ENCODE measurements at regions not wholly inside any gene's neighbourhood (a gene's known extent, or its start where the extent isn't known, plus 50 kb on each side); places are given as distances from the start of the nearest gene placed in this dataset.

DNA sequence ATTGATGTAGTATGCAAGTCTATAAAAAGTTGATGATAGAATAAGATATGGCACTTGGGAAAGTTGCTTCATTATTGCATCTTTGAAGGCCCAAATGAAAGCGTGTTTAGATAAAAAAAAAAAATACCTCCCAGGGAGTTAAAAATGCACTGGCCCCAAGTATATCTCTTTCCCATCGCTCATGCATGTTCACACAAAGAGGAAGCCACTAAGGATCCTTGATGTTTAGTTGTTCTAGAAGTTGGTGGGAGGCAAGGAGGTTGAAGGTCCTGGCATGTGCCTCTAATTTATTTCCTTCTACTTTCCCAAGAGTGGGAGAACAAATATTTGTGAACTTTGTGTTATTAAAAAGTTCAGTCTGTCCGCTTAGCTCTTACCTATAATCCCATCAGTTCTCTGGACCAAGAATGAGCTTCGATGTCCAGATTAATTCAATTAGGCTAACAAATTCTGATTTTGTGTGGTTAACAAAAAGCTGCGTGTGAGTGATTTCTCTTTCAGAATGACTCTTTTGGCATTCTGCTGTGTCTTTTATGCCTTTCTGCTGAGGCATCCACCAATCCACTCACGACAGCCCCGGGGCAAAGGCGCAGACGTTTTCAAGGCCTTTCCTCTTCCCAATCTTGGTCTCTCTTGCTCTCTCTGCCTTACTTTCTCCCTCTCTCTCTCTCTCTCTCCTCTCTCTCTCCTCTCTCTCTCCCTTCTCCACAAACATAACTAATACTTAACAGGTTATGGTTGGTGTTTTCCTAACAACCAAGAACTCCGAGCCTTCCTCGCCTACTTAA lies 135.1 kb upstream of the ERCC6L2 start:
- DNase-seq (ENCODE audit: extremely low read depth in 1 of 11, low read depth in 9 of 11, low spot score in 4 of 11): no peak

DNA sequence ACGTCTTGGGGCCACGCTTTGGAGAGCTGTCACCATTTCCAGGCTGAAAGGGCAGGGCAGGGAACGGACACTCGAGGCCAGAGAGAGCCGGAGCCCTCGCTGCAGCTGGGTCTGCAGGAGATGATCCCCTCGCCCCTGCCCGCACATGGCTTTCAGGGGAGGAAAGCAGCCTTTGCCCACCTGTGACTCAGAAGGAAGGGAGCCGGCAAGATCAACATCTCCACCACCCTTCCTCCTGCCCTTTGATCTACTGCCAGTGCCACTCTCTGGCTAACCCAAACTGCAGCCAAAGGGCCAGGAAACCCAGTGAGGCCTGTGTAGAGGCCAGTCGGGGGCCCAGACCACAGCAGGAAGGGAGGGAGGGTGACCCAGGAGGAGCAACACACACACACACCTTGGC lies 137.1 kb upstream of the ERCC6L2 start:
- DNase-seq (ENCODE audit: extremely low read depth in 1 of 11, low read depth in 9 of 11, low spot score in 4 of 11): no peak

DNA sequence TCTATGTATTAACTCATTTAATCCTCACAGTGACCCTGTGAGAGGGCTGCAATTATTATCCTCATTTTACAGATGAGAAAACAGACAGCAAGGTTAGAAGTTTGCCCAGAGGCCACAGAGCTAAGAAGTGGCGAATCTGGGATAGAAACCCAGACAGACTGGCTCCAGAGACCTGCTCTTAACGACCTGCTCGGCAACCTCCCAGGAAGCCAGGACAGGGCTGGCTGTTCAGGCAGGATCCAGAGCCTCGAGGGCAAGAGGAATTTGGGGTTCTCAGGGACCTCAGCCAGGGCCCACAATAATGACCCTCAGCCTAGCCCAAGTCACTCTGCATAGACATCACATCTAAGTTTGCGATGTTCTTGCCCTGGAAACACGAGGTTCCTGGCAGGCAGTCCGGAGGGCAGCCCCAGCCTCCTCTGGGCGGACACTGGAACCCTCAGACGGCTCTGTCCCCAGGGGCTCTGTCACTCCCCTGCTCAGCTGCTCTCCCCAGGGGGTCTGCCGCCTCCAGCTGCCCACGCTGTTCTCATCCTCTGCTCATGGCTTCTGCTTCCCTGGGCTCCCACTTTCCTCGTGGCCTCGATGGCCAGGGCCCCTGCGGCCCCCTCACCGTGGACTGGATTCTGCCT lies 138.5 kb upstream of the ERCC6L2 start:
- DNase-seq (ENCODE audit: extremely low read depth in 1 of 11, low read depth in 9 of 11, low spot score in 4 of 11): no peak

DNA sequence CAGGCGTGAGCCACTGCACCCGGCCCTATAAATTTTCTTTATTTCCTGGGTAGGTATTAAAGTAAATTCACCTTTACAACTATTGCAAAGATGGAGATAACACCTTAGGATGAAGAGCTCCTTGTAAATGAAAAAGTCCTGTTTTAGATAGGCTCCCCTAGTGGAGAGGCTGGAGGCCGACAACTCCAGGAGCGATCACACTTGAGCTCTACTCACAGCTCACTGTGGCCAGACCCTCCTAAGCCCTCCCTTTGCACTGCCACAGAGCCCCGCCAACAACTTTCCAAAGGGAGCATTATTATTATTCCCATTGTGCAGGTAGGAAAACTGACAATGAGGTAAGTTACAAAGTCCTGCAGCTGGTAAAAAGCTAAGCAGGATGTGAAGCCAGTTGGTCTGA lies 139.1 kb upstream of the ERCC6L2 start:
- no peak for DNase-seq (ENCODE audit: extremely low read depth in 1 of 11, low read depth in 9 of 11, low spot score in 4 of 11)

DNA sequence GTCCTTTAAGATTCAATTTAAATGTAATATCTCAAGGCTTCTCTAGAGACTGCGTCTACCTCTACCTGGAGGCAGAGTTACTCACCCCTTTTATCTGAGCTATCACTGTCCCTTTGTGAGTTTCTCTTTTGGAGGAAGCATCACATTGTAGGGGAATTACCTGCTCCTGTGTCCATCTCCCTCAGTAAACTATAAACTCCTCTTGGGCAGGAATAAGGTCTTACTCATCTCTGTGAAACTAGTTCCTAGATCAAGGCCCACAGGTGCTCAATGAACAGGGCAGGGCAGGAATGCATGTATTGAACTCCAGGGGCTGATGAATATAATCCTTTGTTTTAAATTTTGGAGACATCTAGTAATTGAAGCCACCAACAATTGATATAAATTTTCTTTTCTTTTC lies 139.8 kb upstream of the ERCC6L2 start:
- no peak for DNase-seq (ENCODE audit: extremely low read depth in 1 of 11, low read depth in 9 of 11, low spot score in 4 of 11)

DNA sequence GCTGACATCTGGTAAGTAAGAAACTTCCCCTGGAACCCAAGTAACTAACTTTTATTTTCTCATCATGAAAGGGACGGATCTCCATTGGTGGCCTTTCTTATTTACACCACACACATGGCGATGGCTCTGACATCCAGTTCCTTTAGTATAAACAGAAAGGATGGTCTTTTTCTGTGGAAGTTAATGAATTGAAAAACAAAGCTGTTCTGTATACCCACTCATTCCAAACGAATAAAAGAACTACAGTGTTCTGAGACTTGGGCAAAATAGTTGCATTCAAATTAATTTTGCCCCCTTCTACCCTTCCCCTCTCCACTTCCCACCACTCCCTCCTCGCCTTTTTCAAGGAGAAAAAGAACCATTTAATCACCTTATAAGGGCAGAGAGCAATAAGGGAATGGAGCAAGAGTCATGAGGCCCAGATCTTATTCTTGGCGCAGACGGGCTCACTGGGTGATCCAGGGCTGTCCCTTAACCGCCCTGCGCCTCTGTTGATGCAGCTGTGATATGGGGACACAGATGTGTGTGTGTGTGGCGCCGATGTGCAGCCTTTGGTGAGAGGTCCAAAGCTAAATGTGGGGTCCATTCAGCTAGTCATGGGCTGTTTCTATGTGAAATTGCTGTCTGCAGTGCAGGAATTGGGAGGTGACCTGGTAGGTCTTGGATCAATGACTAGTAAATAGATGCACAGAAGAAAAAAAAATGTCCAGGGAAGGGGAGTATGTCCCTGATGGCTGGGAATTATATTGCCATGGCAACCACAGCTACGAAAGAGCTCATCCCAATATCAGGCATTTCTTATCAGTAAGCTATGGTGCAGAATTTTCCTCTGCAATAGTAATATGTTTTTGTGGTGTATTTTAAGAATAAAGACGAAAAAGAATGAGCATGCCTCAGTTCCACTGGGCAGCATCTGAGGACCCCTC lies 141.5 kb upstream of the ERCC6L2 start:
- no peak for DNase-seq (ENCODE audit: extremely low read depth in 1 of 11, low read depth in 9 of 11, low spot score in 4 of 11)

DNA sequence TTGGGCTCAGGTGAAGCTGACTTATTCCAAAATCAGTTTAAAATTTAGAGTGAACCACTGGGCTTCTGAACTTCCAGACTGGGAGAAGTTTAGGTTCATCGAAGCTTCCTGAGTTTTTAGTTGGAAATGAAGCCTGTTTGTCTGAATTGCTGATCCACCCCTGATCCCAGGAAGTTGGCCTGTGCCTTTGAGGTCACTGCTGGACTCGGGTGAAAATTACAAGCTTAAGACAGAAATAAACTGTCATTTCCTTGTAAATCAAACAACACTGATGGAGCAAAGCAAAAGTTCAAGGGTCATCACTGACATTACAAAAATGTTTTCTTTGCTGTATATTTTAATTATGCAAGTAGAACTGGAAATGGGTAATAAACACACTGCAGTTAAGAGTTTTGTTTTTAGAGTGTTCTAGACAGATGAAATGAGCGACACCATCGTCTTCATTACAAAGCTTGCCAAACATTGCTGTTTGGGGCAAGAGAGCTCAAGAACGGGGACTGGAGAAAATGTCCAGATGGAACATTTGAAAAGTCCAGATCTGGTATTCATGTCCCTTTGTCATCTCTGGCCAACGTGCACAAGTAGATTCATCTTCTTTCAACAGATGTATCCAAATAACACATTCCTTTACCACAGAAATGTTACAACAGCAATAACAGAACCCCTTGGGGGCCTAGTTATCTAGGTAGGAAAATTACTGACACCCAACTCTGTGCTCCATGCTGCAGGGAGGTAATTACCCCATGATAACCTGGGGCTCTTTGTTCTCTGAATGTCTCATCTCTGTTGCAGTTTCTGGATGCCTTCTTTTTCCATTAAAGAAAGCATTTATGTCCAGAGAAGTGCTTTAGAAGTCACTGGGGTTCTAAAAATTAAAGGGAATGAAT lies 142.4 kb upstream of the ERCC6L2 start:
- DNase-seq (ENCODE audit: extremely low read depth in 1 of 11, low read depth in 9 of 11, low spot score in 4 of 11): no peak

DNA sequence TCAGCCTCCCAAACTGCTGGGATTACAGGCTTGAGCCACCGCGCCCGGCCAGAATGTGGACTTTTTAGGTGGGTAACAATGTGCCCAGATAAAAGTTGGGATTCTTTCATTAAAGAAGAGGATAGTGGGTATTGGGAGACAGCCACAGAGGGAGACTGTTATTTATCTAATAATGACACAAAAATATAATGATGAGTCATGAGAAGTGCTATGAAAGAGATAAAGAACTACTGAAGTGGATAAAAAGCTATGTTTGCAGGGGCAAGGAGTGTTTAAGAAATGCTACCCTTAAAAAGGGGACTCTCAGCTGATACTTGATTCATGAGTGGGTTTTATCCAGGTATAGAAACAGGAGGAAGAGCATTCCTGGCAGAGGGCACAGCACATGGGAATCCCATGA lies 143.6 kb upstream of the ERCC6L2 start:
- DNase-seq (ENCODE audit: extremely low read depth in 1 of 11, low read depth in 9 of 11, low spot score in 4 of 11): no peak

DNA sequence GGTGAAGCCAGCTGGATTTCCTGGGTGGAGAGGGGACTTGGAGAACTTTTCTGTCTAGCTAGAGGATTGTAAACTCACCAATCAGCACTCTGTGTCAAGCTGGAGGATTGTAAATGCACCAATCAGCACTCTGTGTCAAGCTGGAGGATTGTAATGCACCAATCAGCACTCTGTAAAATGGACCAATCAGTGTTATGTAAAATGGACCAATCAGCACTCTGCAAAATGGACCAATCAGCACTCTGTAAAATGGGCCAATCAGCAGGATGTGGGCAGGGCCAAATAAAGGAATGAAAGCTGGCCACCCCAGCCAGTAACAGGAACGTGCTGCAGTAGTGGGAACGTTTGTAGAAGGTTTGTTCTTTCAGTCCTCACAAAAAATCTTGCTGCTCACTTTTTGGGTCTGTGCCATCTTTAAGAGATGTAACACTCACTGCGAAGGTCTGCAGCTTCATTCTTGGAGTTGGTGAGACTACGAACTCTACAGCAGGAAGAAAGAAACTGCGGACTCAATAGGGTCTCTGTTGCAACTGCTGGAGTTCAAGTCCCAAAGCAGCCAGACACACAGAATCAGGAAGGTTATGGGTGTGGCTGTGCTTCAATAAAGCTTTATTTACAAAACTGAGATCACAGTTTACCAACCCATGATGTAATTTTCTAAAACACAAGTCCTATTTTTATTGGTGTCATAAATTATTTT lies 145.7 kb upstream of the ERCC6L2 start:
- no peak for DNase-seq (ENCODE audit: extremely low read depth in 1 of 11, low read depth in 9 of 11, low spot score in 4 of 11)

DNA sequence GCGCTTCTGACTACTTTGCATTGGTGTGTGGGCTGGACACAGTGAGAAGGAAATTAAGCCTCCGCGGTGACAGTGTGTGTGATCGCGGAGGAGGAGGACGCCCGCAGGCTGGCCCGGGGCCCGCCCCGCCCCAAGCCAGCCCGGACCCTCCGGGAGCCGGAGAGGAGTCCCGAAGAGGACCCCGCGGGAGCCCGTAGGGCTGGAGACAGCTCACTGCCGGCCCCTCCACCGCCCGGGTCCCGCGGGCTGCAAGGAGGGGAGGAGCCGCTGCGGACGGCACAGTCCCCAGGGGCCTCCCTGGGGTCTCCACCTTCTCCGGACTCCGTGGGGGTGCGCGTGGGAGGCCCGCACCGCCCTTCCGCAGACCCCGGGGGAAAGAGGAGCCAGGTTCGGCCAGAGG lies 146.4 kb upstream of the ERCC6L2 start:
- DNase-seq (ENCODE audit: extremely low read depth in 1 of 11, low read depth in 9 of 11, low spot score in 4 of 11): no peak

DNA sequence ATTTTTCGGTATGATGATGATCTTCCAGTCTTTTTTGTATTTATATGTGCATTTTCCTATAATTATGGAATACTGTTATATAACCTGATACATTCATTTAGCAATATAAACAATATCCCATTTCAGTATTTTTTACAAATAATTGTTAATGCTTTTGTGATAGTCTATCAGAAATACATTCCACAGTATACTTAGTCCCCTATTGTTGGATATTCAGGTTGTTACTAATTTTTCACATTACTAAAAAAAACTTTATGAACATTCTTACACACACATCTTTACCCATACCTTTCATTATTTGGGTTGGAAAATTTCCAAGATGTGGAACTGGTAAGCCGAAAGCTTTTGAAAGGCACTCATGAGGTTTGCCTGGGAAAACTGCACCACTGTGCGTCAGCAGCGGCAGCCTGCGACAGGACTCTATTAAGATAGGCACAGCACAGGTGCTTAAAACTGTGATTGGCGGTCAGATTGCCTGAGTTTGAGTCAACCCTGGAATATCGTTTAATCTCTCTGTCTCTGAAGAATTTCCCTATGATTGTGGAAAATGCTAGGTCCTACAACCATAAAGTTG lies 147.5 kb upstream of the ERCC6L2 start:
- DNase-seq (ENCODE audit: extremely low read depth in 1 of 11, low read depth in 9 of 11, low spot score in 4 of 11): no peak

DNA sequence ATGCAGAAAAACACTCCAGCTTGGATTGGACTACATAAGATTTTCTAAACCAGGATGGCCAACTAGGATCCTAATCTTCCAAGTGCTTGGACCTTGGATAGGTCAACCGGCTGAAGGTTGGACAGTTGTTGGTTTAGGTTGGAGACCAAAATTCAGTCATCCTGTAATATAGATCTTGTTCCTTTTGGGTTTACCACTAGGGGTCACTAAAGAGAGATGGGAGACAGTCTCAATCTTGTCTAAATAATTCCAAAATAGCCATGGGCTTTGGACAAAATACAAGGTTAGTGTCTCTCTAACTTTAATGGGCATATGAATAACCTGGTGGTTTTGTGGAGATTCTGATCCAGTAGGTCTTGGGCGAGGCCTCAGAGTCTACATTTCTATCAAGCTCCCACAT lies 148.7 kb upstream of the ERCC6L2 start:
- DNase-seq (ENCODE audit: extremely low read depth in 1 of 11, low read depth in 9 of 11, low spot score in 4 of 11): peak in 1 of 11 donors; percentile 38

DNA sequence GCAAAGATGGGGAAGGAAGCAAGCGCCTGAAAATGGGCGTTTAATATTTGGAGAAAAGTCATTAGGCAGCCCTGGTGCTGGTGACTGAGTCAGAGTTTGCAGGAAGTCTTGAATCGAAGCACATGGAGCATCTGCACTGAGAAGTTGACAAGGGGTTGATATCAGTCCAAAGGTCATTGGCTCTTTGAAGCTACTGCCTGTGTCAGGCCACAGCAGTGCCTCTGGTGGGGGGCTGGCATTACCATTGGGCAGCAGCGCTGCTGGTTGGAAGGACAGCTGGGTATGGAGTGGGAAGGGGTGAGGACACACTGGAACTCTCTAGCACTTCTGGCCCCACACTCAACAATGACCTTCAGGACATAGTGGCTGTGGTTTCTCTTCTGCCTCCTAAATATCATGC lies 150.4 kb upstream of the ERCC6L2 start:
- no peak for DNase-seq (ENCODE audit: extremely low read depth in 1 of 11, low read depth in 9 of 11, low spot score in 4 of 11)

DNA sequence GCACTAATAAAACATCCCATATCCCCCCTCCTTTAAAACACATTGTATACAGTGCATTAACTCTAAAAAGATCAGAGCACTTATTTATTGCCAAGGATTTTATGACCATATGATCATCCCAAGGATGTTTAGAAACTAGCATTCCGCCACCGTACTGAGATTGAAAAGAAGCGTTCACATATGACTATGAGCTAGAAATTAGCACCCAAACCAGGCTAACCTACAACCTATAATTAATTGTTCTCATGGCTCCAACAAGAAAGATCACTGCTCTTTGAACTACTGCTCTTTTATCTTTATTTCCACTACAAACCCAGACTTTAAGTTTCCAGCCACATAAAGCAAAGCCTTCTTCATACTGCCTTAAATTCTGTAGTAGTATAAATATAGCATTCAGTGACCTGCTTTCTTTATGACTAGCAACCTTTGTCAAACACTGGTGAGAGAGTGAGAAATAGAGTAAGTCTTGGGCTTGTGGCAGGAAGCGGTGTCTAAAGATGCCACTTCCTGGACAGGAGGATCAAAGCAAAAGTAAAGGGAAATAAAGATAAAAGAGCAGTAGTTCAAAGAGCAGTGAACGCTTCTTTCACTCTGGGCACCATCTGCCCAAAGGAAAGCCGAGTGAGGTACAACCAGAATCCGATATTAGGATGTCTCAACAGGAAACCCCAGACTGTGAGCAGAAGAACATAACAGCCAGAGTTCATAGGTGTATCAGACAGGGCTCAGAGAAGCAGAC lies 151.1 kb upstream of the ERCC6L2 start:
- DNase-seq (ENCODE audit: extremely low read depth in 1 of 11, low read depth in 9 of 11, low spot score in 4 of 11): no peak

DNA sequence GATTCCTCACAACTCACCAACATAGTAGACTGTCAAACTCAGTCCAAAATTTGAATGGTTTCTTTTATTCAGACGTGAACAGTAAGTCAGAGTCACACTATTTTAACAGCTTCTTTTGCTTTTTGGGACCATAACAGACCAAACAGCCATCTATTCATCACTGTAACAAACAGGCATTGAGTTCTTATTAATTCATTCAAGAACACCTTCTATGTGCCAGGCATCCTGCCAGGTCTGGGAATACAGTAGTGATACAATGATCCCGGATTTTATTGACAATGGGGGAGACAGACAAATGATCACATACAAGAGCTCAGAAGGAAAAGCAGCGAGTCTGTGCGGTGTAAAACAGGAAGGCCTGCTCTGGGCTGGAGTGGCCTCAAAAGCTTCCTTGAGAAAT lies 153.3 kb upstream of the ERCC6L2 start:
- DNase-seq (ENCODE audit: extremely low read depth in 1 of 11, low read depth in 9 of 11, low spot score in 4 of 11): no peak

DNA sequence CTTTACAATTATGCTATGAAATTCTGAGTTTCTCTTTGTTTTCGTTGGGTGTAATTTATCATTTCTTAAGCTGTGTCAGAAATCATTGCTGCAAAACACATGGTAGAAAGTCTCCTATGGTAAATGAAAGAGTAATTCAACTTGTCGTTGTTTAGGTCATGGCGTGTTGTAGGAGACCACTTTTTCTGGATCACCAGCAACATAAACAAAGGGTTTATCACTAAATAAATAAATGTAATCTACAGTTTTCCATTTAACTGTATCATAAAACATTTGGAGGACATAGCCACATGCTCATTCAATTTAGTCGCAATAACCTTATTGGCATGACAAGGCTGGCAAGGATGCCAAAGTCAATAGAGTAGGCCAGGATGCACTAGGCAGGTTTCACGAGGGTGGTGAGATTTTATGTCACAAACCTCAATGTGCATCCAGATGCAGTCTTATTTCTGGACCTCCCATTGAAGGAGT lies 154.4 kb upstream of the ERCC6L2 start:
- DNase-seq (ENCODE audit: extremely low read depth in 1 of 11, low read depth in 9 of 11, low spot score in 4 of 11): peak in 3 of 11 donors; percentile 33 to 54 (median 41)

DNA sequence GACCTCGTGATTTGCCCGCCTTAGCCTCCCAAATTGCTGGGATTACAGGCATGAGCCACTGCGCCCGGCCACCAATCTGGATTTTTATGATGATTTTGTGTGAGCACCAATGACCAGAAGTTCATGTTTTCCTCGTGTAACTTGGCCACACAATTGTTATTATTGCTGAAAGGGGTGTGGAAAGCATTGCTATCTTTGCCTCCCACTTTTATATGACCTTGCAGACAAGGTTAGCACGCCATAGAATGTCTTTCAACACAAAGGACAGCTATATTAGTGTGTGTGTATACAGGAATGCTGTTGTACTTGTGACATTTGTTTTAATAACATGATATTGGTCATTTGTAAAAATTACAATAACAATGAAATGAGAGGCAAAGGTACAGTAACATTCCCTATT lies 155.0 kb upstream of the ERCC6L2 start:
- DNase-seq (ENCODE audit: extremely low read depth in 1 of 11, low read depth in 9 of 11, low spot score in 4 of 11): no peak

All from renal cortex interstitium (tissue), 11 donors.